ENCODE measurements at regions not wholly inside any gene's neighbourhood (a gene's known extent, or its start where the extent isn't known, plus 50 kb on each side); places are given as distances from the start of the nearest gene placed in this dataset.

GRCh38 chrX:39883666-39884065 is 214.1 kb downstream of the BCOR start:
- Histone ChIP-seq H3K9ac (ENCODE audit: extremely low read depth, low read length, poor library complexity, severe bottlenecking) (no peak overlapping the region), H3K36me3 (ENCODE audit: control insufficient read depth, insufficient read depth, low read length) (no peaks in the 10 kb centered on the region), H3K27ac (ENCODE audit: low read depth, low read length) (no peak overlapping the region), H3K4me3 (ENCODE audit: low read length) (no peak overlapping the region), H3K4me1 (ENCODE audit: control insufficient read depth, insufficient read depth, low read length) (no peaks in the 10 kb centered on the region), H3K9me3 (ENCODE audit: control insufficient read depth, low read length) (no peaks in the 10 kb centered on the region), H3K27me3 (ENCODE audit: control insufficient read depth, insufficient read depth, low read length, poor library complexity, severe bottlenecking) (no peaks in the 10 kb centered on the region)
- WGBS, 2 experiments (ENCODE audit: insufficient coverage in 1 of 2, insufficient read length in 1 of 2): 80 to 93% methylated on average over 1 to 3 of the region's 3 CpGs
- no peak for DNase-seq
- Mint-ChIP-seq H3K4me1 (no peaks in the 10 kb centered on the region), H3K27me3 (ENCODE audit: insufficient read depth) (peaks cover 15% of the 10 kb centered on the region), H3K27ac (no peak overlapping the region), H3K36me3 (ENCODE audit: low read depth) (no peaks in the 10 kb centered on the region), H3K4me3 (no peak overlapping the region), H3K9me3 (peaks cover 10% of the 10 kb centered on the region)
- TF ChIP-seq CTCF (conservative IDR thresholded peaks at IDR 0.05): no peak

- Mint-ChIP-seq H3K27ac (no peak overlapping the region), H3K27me3 (ENCODE audit: insufficient read depth) (peaks cover 19% of the 10 kb centered on the region), H3K4me3 (no peak overlapping the region), H3K4me1 (no peaks in the 10 kb centered on the region), H3K9me3 (peaks cover 10% of the 10 kb centered on the region), H3K36me3 (ENCODE audit: low read depth) (no peaks in the 10 kb centered on the region)
- DNase-seq: no peak
- Histone ChIP-seq H3K36me3 (ENCODE audit: control insufficient read depth, insufficient read depth, low read length) (no peaks in the 10 kb centered on the region), H3K9me3 (ENCODE audit: control insufficient read depth, low read length) (no peaks in the 10 kb centered on the region), H3K27ac (ENCODE audit: low read depth, low read length) (no peak overlapping the region), H3K4me3 (ENCODE audit: low read length) (no peak overlapping the region), H3K27me3 (ENCODE audit: control insufficient read depth, insufficient read depth, low read length, poor library complexity, severe bottlenecking) (no peaks in the 10 kb centered on the region), H3K4me1 (ENCODE audit: control insufficient read depth, insufficient read depth, low read length) (no peaks in the 10 kb centered on the region), H3K9ac (ENCODE audit: extremely low read depth, low read length, poor library complexity, severe bottlenecking) (no peak overlapping the region)
- no peak for TF ChIP-seq CTCF (conservative IDR thresholded peaks at IDR 0.05)
- WGBS, 2 experiments (ENCODE audit: insufficient coverage in 1 of 2, insufficient read length in 1 of 2): 91% methylated on average over 3 of the region's 3 CpGs; no CpG with 5 or more reads in 1 of the 2 experiments
Observed at GRCh38 chrX:39886282-39886681, 211.5 kb downstream of the BCOR start.

- no peak for DNase-seq
- no peaks in the 10 kb centered on the region for H3K36me3 ChIP-seq (ENCODE audit: control insufficient read depth, insufficient read depth, low read length)
- no peak for TF ChIP-seq CTCF (conservative IDR thresholded peaks at IDR 0.05)
- Mint-ChIP-seq H3K4me3 (no peak overlapping the region), H3K9me3 (peaks cover 16% of the 10 kb centered on the region), H3K4me1 (no peaks in the 10 kb centered on the region), H3K27me3 (ENCODE audit: insufficient read depth) (peaks cover 19% of the 10 kb centered on the region), H3K36me3 (ENCODE audit: low read depth) (no peaks in the 10 kb centered on the region), H3K27ac (no peak overlapping the region)
- no peak overlapping the region for H3K9ac ChIP-seq (ENCODE audit: extremely low read depth, low read length, poor library complexity, severe bottlenecking)
- WGBS, 2 experiments (ENCODE audit: insufficient coverage in 1 of 2, insufficient read length in 1 of 2): 97 to 100% methylated on average over 1 of the region's 1 CpG
- H3K27me3 ChIP-seq (ENCODE audit: control insufficient read depth, insufficient read depth, low read length, poor library complexity, severe bottlenecking): no peaks in the 10 kb centered on the region
- no peaks in the 10 kb centered on the region for H3K4me1 ChIP-seq (ENCODE audit: control insufficient read depth, insufficient read depth, low read length)
- H3K9me3 ChIP-seq (ENCODE audit: control insufficient read depth, low read length): no peaks in the 10 kb centered on the region
- no peak overlapping the region for H3K4me3 ChIP-seq (ENCODE audit: low read length)
- no peak overlapping the region for H3K27ac ChIP-seq (ENCODE audit: low read depth, low read length)
Observed at GRCh38 chrX:39888730-39889129, 209.0 kb downstream of the BCOR start.

Measured in endodermal cell (in vitro differentiated cells).